Breast epithelium (tissue), 3 donors: ENCODE measurements at regions not wholly inside any gene's neighbourhood (a gene's known extent, or its start where the extent isn't known, plus 50 kb on each side); places are given as distances from the start of the nearest gene placed in this dataset.

Experiments
- CTCF ChIP-seq, 3 donors: fragments of 450-650 bp; IDR thresholded peaks; one replicate each; pipeline ENCODE4 v1.5.1; 2016 to 2017; ENCODE audit warnings: antibody characterized with exemption in 3 of 3, mild to moderate bottlenecking in 3 of 3, moderate library complexity in 3 of 3
- POLR2A ChIP-seq: fragments of 450-650 bp; IDR thresholded peaks from one replicate; pipeline ENCODE4 v1.6.1; 2016; ENCODE audit warnings: antibody characterized with exemption, mild to moderate bottlenecking, moderate library complexity
- POLR2AphosphoS5 ChIP-seq, 3 donors: sonication (generic); formaldehyde crosslinking; IDR thresholded peaks; one replicate each; pipeline ENCODE4 v1.6.1; 2017; ENCODE audit warnings: antibody characterized with exemption in 3 of 3

- TF ChIP-seq POLR2A (no peak), CTCF (IDR thresholded peaks at IDR 0.05) (no peak), POLR2AphosphoS5 (IDR thresholded peaks at IDR 0.05) (no peak)
Measured at GRCh38 chr22:49192180-49192856, 635.4 kb downstream of the BRD1 start.
